ENCODE measurements at regions not wholly inside any gene's neighbourhood (a gene's known extent, or its start where the extent isn't known, plus 50 kb on each side); places are given as distances from the start of the nearest gene placed in this dataset.

GRCh38 chr5:5572976-5573797, 150.7 kb downstream of the ICE1 start:
- H3K4me3 ChIP-seq (ENCODE audit: low read depth in 1 of 2, low read length in 2 of 2) = no peak overlapping the region
- DNase-seq (no peak), ATAC-seq (ENCODE audit: insufficient read depth, low read depth) (no peak)
- no peak overlapping the region for H3K27ac ChIP-seq (ENCODE audit: low read length)
- no peaks in the 10 kb centered on the region for H3K36me3 ChIP-seq (ENCODE audit: insufficient read depth, low read length)
- no peak overlapping the region for H3K9ac ChIP-seq (ENCODE audit: low read depth, low read length)
- no peaks in the 10 kb centered on the region for H3K27me3 ChIP-seq (ENCODE audit: insufficient read depth, low read length, poor library complexity)
- TF ChIP-seq, protein P1, sequence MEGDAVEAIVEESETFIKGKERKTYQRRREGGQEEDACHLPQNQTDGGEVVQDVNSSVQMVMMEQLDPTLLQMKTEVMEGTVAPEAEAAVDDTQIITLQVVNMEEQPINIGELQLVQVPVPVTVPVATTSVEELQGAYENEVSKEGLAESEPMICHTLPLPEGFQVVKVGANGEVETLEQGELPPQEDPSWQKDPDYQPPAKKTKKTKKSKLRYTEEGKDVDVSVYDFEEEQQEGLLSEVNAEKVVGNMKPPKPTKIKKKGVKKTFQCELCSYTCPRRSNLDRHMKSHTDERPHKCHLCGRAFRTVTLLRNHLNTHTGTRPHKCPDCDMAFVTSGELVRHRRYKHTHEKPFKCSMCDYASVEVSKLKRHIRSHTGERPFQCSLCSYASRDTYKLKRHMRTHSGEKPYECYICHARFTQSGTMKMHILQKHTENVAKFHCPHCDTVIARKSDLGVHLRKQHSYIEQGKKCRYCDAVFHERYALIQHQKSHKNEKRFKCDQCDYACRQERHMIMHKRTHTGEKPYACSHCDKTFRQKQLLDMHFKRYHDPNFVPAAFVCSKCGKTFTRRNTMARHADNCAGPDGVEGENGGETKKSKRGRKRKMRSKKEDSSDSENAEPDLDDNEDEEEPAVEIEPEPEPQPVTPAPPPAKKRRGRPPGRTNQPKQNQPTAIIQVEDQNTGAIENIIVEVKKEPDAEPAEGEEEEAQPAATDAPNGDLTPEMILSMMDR (IDR thresholded peaks at IDR 0.05; ENCODE audit: borderline replicate concordance, extremely low read depth, low read length, poor library complexity, severe bottlenecking) = no peak
- TF ChIP-seq EZH2 (IDR thresholded peaks at IDR 0.05; ENCODE audit: borderline replicate concordance, low read depth, low read length, severe bottlenecking) = no peak
- H4K20me1 ChIP-seq (ENCODE audit: insufficient read depth, low read length) = no peaks in the 10 kb centered on the region
- H3K4me2 ChIP-seq (ENCODE audit: insufficient read depth, low read length) = no peak overlapping the region
- H2AFZ ChIP-seq (ENCODE audit: low read depth, low read length) = no peak overlapping the region
- H3K79me2 ChIP-seq (ENCODE audit: insufficient read depth, low read length) = no peaks in the 10 kb centered on the region
- H3K9me3 ChIP-seq (ENCODE audit: insufficient read depth, low read length, severe bottlenecking) = no peaks in the 10 kb centered on the region
- no peaks in the 10 kb centered on the region for H3K4me1 ChIP-seq (ENCODE audit: insufficient read depth, low read length)

DNA sequence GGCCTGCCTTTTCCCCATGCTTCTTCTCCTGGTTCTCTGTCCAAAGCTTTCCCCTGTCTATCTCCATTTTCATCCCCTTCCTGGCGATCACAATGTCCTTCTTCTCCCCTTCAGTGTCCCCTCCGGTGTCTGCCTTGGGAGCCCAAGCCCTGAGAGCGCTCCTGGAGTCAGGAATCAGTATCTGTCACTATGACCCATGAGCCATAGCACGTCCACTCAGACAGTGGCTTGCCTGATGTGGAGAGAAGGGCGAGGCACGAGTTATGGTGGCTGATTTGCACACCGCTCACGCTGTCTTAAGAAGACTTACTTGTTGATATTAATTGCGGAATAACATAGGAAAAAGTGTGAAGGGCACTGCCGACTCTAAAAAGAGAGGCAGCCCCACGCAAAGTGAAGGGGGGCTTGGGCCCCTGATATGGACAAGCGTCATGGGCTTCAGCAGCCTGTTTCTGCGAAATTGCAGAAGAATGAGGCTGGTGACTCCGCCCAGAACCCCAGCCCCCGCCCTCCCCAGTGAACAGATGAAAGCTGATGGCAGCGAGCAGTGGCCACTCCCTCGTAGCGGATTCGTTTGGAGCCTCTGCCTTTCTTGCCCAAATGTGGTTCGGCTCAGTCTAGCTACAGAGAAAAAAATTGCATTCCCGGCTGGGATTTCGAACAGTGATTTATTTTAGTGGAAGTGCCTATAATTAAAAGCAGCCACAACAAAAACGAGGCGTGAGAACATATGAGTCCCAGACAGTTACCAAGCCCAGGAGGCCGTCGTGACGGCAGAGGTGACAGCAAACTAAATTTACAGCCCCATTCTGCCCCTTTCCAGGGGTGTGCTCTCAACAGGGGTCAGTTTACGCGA, 149.8 kb downstream of the ICE1 start:
- H3K79me2 ChIP-seq (ENCODE audit: insufficient read depth, low read length) = no peaks in the 10 kb centered on the region
- no peak overlapping the region for H3K4me3 ChIP-seq (ENCODE audit: low read depth in 1 of 2, low read length in 2 of 2)
- no peak overlapping the region for H3K4me2 ChIP-seq (ENCODE audit: insufficient read depth, low read length)
- H3K36me3 ChIP-seq (ENCODE audit: insufficient read depth, low read length) = no peaks in the 10 kb centered on the region
- ATAC-seq (ENCODE audit: insufficient read depth, low read depth) = no peak
- no peak overlapping the region for H3K9ac ChIP-seq (ENCODE audit: low read depth, low read length)
- no peaks in the 10 kb centered on the region for H3K4me1 ChIP-seq (ENCODE audit: insufficient read depth, low read length)
- no peak for DNase-seq
- no peaks in the 10 kb centered on the region for H4K20me1 ChIP-seq (ENCODE audit: insufficient read depth, low read length)
- no peaks in the 10 kb centered on the region for H3K27me3 ChIP-seq (ENCODE audit: insufficient read depth, low read length, poor library complexity)
- no peak overlapping the region for H3K27ac ChIP-seq (ENCODE audit: low read length)
- no peak overlapping the region for H2AFZ ChIP-seq (ENCODE audit: low read depth, low read length)
- TF ChIP-seq, protein P1 (IDR thresholded peaks at IDR 0.05; ENCODE audit: borderline replicate concordance, extremely low read depth, low read length, poor library complexity, severe bottlenecking) = no peak
- TF ChIP-seq EZH2 (IDR thresholded peaks at IDR 0.05; ENCODE audit: borderline replicate concordance, low read depth, low read length, severe bottlenecking) = no peak
- no peaks in the 10 kb centered on the region for H3K9me3 ChIP-seq (ENCODE audit: insufficient read depth, low read length, severe bottlenecking)

- Histone ChIP-seq H3K27me3 (ENCODE audit: insufficient read depth, low read length, poor library complexity) (no peaks in the 10 kb centered on the region), H3K4me2 (ENCODE audit: insufficient read depth, low read length) (no peak overlapping the region), H2AFZ (ENCODE audit: low read depth, low read length) (no peak overlapping the region), H3K4me3 (ENCODE audit: low read depth in 1 of 2, low read length in 2 of 2) (no peak overlapping the region), H4K20me1 (ENCODE audit: insufficient read depth, low read length) (no peaks in the 10 kb centered on the region), H3K27ac (ENCODE audit: low read length) (no peak overlapping the region), H3K9me3 (ENCODE audit: insufficient read depth, low read length, severe bottlenecking) (no peaks in the 10 kb centered on the region), H3K36me3 (ENCODE audit: insufficient read depth, low read length) (no peaks in the 10 kb centered on the region), H3K9ac (ENCODE audit: low read depth, low read length) (no peak overlapping the region), H3K79me2 (ENCODE audit: insufficient read depth, low read length) (no peaks in the 10 kb centered on the region), H3K4me1 (ENCODE audit: insufficient read depth, low read length) (no peaks in the 10 kb centered on the region)
- TF ChIP-seq EZH2 (IDR thresholded peaks at IDR 0.05; ENCODE audit: borderline replicate concordance, low read depth, low read length, severe bottlenecking) = no peak
- TF ChIP-seq, protein P1 (IDR thresholded peaks at IDR 0.05; ENCODE audit: borderline replicate concordance, extremely low read depth, low read length, poor library complexity, severe bottlenecking) = no peak
- DNase-seq (no peak), ATAC-seq (ENCODE audit: insufficient read depth, low read depth) (no peak)
Observed at GRCh38 chr5:5570646-5571045, 148.2 kb downstream of the ICE1 start.
